ENCODE measurements at regions not wholly inside any gene's neighbourhood (a gene's known extent, or its start where the extent isn't known, plus 50 kb on each side); places are given as distances from the start of the nearest gene placed in this dataset.

DNA sequence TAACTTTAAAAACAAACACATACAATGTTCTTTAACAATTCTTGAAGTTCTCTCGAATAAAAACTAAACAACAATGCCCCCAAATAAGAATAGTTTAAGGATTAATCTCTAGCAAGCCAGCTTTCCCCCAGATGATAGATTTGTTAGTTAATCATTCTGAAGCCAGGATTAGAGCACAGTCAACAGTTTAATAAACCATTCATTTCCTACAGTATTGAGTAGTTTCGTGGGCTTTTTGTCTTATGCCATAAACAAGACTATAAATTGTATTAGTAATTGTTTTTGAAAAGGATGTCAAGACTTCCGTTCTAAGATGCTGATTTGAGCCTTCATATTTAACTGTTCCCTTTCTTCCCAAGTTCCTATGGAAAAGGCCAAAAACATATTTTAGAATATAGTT, 136.6 kb downstream of the PIK3R1 start:
- DNase-seq: no peak
- intact Hi-C loops (cut with DNase I): no loop called here
- no peak for TF ChIP-seq CTCF (IDR thresholded peaks at IDR 0.05)

GRCh38 chr5:68353605-68354004, 138.0 kb downstream of the PIK3R1 start:
- no peak overlapping the region for H3K27ac ChIP-seq
- no peak for ATAC-seq
- H3K36me3 ChIP-seq: no peaks in the 10 kb centered on the region
- no peak for DNase-seq
- H3K4me1 ChIP-seq: no peaks in the 10 kb centered on the region
- no peak overlapping the region for H3K4me3 ChIP-seq
- TF ChIP-seq CTCF (IDR thresholded peaks at IDR 0.05): no peak
- no peaks in the 10 kb centered on the region for H3K9me3 ChIP-seq
- intact Hi-C loops (cut with DNase I): no loop called here
- H3K27me3 ChIP-seq (ENCODE audit: low read depth): no peaks in the 10 kb centered on the region

More for the DNA sequence above, 136.6 kb downstream of the PIK3R1 start:
- peaks cover 5% of the 10 kb centered on the region for H3K4me1 ChIP-seq
- no peaks in the 10 kb centered on the region for H3K9me3 ChIP-seq
- no peak overlapping the region for H3K4me3 ChIP-seq
- no peaks in the 10 kb centered on the region for H3K27me3 ChIP-seq (ENCODE audit: low read depth)
- ATAC-seq: no peak
- no peaks in the 10 kb centered on the region for H3K36me3 ChIP-seq
- no peak overlapping the region for H3K27ac ChIP-seq

DNA sequence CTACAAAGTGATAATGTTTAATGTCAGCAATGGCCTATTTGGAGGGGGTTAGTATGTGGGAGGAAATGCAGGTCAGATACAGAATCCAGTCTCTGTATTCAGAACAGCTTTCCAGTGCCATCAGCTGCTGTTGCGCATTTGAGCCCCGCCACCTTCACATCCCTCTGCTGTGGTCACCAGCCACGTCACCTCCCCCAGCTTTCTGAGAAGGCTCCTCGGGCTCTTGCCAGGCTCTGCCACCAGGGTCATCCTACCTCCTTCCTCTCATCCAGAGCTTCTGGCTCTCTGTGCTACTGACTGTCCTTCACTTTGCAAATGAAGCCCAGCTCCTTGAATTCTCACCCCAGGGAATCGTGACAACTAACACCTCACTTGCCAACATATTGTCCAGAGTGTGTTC, 138.8 kb downstream of the PIK3R1 start:
- H3K27ac ChIP-seq: no peak overlapping the region
- intact Hi-C loops (cut with DNase I): no loop called here
- no peak overlapping the region for H3K4me3 ChIP-seq
- H3K27me3 ChIP-seq (ENCODE audit: low read depth): no peaks in the 10 kb centered on the region
- no peaks in the 10 kb centered on the region for H3K4me1 ChIP-seq
- H3K9me3 ChIP-seq: no peaks in the 10 kb centered on the region
- no peak for DNase-seq
- no peaks in the 10 kb centered on the region for H3K36me3 ChIP-seq
- no peak for TF ChIP-seq CTCF (IDR thresholded peaks at IDR 0.05)
- ATAC-seq: no peak

DNA sequence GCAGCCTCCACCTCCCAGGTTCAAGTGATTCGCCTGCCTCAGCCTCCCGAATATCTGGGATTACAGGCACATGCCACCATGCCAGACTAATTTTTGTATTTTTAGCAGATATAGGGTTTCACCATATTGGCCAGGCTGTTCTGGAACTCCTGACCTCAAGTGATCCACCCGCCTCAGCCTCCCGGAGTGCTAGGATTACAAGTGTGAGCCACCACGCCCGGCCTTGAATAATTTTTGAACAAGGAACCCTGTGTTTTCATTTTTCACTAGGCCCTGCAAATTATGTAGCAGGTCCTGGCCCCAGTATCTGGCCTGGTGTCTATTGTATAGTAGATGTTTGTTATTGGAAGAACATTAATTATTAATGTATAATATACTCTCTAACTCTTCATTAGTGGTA, 140.7 kb downstream of the PIK3R1 start:
- no peak overlapping the region for H3K27ac ChIP-seq
- H3K9me3 ChIP-seq: no peaks in the 10 kb centered on the region
- no peak for TF ChIP-seq CTCF (IDR thresholded peaks at IDR 0.05)
- no peaks in the 10 kb centered on the region for H3K27me3 ChIP-seq (ENCODE audit: low read depth)
- DNase-seq: no peak
- no peak overlapping the region for H3K4me3 ChIP-seq
- ATAC-seq: no peak
- intact Hi-C loops (cut with DNase I): no loop called here
- no peaks in the 10 kb centered on the region for H3K36me3 ChIP-seq
- H3K4me1 ChIP-seq: no peaks in the 10 kb centered on the region

- TF ChIP-seq CTCF (IDR thresholded peaks at IDR 0.05): no peak
- ATAC-seq (no peak), DNase-seq (no peak)
- Histone ChIP-seq H3K27ac (no peak overlapping the region), H3K9me3 (no peaks in the 10 kb centered on the region), H3K4me1 (no peaks in the 10 kb centered on the region), H3K27me3 (ENCODE audit: low read depth) (no peaks in the 10 kb centered on the region), H3K4me3 (no peak overlapping the region), H3K36me3 (no peaks in the 10 kb centered on the region)
- intact Hi-C loops (cut with DNase I): no loop called here
Observed at GRCh38 chr5:68356623-68357022, 141.1 kb downstream of the PIK3R1 start.

DNA sequence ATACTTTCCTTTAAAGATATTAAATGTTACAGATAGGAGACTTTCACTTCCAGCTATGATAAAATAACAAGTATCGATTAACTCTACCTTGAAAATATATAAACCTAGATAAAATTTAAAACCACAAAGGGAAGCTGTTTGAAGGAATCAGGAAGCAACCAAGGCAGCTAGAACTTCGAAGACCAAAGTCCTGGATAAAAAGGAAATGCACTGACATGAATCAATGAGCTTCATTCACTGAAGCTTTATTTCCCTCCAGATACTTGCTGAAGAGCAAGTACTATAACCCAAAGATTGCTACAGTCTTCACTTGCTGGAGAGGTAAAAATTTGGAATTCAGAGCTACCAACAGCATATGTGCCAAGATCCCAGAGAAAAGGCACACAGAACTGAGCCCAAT, 144.1 kb downstream of the PIK3R1 start:
- no peak for ATAC-seq
- H3K9me3 ChIP-seq: peaks cover 3% of the 10 kb centered on the region

More for the DNA sequence above, 144.1 kb downstream of the PIK3R1 start:
- Histone ChIP-seq H3K36me3 (no peaks in the 10 kb centered on the region), H3K4me3 (no peak overlapping the region), H3K27me3 (ENCODE audit: low read depth) (no peaks in the 10 kb centered on the region), H3K4me1 (no peaks in the 10 kb centered on the region), H3K27ac (no peak overlapping the region)
- intact Hi-C loops (cut with DNase I): no loop called here
- DNase-seq: no peak
- no peak for TF ChIP-seq CTCF (IDR thresholded peaks at IDR 0.05)

Measured in lower lobe of right lung (tissue), 2 donors.